GM12892 (cell line): ENCODE measurements at regions not wholly inside any gene's neighbourhood (a gene's known extent, or its start where the extent isn't known, plus 50 kb on each side); places are given as distances from the start of the nearest gene placed in this dataset.
"Not testable (repeated sequence)": the region's sequence is repeated elsewhere in the genome, so short reads cannot be mapped to it uniquely, and the experiment has no call there.

Experiments used
- DNase-seq: peaks from one replicate; pipeline ENCODE4 v3.0.0; 2011; ENCODE audit not compliant: insufficient read length
- FAIRE-seq: peaks from 2 replicates; lab custom pipeline; 2011; peaks lifted over from hg19 to GRCh38; lab: Jason Lieb, UNC
- POLR2A ChIP-seq: IDR thresholded peaks from 2 replicates; pipeline ENCODE4 v1.6.1; 2011; ENCODE audit warnings: low read depth, low read length, control low read depth
- POLR2AphosphoS5 ChIP-seq: IDR thresholded peaks from 2 replicates; pipeline ENCODE4 v1.6.1; 2011; ENCODE audit warnings: low read depth, low read length, control low read depth
- TAF1 ChIP-seq: IDR thresholded peaks from 2 replicates; pipeline ENCODE4 v1.6.1; 2011; ENCODE audit warnings: low read depth, mild to moderate bottlenecking, control low read depth, low read length, borderline replicate concordance

DNA sequence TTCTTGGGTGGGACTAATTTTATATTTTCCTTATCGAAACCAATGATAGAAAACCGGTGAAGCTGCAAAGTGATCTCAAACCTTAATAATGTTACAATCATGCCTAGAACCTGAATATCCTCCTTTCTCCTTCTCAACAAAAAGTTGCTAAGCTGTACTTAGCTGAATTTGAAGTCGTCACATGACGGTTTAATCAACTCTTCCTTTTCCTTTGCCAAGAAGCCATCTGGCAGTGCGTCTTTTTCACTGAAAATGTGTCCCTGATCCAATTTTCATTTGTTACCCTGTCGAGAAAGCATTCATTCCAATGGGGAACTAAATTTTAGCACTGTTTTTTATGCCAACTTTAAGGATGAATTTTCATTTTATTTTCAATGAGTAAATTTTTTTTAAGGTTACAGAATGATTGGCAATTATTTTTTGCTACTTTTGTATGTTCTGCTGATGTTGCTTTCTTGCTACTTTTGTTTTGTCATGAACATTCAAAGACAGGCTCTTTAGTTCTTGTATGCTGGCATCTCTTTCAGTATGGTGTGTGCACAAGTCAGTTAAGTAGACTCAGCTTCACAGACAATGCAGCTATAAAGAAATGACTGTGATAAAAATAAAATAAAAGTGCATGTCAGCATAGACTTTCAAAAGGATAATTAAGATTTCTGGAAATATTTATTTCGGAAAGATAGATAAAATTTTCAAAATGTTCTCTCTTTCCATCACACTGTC lies 980.0 kb downstream of the DNAJB9 start:
- no peak for TF ChIP-seq TAF1
- no peak for TF ChIP-seq POLR2AphosphoS5
- TF ChIP-seq POLR2A = no peak
- FAIRE-seq (no peak), DNase-seq (no peak)

DNA sequence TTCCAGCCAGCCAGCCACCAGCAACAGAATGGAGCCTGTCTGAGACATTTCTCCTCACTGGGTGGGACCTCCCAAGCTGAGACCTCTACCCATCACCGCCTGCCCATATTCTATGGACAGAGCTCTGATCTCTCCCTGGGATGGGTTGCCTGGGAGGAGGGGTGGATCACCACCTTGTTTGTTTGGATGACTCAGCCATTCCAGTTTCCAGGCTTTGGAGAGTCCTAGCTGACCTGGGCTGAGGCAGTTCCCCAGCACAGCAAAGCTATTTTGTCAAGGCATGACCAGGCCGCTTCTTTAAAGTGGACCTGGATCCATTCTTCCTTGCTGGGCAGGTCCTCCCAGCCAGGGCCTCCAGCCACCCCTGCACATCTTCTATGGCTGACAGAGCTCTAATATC lies 982.3 kb downstream of the DNAJB9 start:
- no peak for TF ChIP-seq TAF1
- no peak for TF ChIP-seq POLR2A
- no peak for TF ChIP-seq POLR2AphosphoS5
- DNase-seq (no peak), FAIRE-seq (no peak)

- TF ChIP-seq POLR2AphosphoS5 (no peak), TAF1 (no peak), POLR2A (no peak)
- FAIRE-seq (no peak), DNase-seq (no peak)
These were observed 1007.6 kb downstream of the DNAJB9 start for GRCh38 chr7:109577265-109577664.

DNA sequence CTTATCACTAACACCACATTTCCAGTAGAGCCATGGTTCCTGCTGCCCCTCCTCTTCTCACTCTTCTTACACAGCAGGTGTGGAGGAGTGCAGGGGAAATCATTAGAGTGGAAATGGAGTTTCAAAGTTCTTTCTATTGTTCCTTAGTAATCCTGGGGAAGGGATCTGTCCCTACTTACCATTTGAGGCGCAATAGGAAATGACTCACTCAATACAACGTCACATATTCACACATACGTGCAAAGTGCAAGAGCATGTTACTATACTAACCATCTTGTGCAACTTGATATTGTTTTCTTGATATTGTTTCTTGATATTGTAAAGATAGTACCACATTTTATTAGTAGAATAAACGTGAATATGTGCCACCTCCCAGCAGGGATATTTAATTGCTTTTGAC lies 1010.2 kb downstream of the DNAJB9 start:
- TF ChIP-seq POLR2A = no peak
- no peak for TF ChIP-seq TAF1
- TF ChIP-seq POLR2AphosphoS5 = no peak
- DNase-seq (no peak), FAIRE-seq (no peak)

DNA sequence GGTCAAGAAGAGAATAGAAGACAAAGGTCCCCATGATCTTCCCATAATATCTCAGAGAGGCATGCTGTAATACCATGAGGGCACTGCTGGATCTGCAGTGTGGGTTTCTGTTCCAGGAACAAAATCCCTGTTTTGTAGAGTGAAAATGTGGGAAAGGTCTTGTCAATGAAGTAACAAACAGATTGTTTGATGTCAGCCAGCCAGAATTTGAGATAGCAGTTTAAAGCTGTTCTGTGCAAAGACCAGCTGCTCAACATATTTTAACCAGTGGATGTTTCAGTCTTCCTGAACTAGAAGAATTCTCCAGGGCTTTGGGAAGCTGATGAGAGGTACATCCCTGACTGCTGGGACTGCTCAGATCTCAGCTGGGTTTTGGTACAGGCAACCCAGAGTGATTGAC lies 1012.5 kb downstream of the DNAJB9 start:
- TF ChIP-seq TAF1 (no peak), POLR2A (no peak), POLR2AphosphoS5 (no peak)
- FAIRE-seq (no peak), DNase-seq (no peak)

- DNase-seq, FAIRE-seq: not testable (repeated sequence)
These were observed 1027.3 kb downstream of the DNAJB9 start for GRCh38 chr7:109596948-109597347.

- TF ChIP-seq TAF1 (no peak), POLR2A (no peak), POLR2AphosphoS5 (no peak)
These were observed 1042.0 kb downstream of the DNAJB9 start for GRCh38 chr7:109611656-109612055.

GRCh38 chr7:109616551-109617069 lies 1046.9 kb downstream of the DNAJB9 start:
- DNase-seq = no peak
- no peak for FAIRE-seq
- TF ChIP-seq TAF1 (no peak), POLR2A (no peak), POLR2AphosphoS5 (no peak)

More at GRCh38 chr7:109611656-109612055, 1042.0 kb downstream of the DNAJB9 start:
- FAIRE-seq (no peak), DNase-seq (no peak)

- no peak for FAIRE-seq
- DNase-seq = no peak
- TF ChIP-seq POLR2A = no peak
- TF ChIP-seq TAF1 = no peak
- no peak for TF ChIP-seq POLR2AphosphoS5
These were observed 1052.6 kb downstream of the DNAJB9 start for GRCh38 chr7:109622320-109622719.

DNA sequence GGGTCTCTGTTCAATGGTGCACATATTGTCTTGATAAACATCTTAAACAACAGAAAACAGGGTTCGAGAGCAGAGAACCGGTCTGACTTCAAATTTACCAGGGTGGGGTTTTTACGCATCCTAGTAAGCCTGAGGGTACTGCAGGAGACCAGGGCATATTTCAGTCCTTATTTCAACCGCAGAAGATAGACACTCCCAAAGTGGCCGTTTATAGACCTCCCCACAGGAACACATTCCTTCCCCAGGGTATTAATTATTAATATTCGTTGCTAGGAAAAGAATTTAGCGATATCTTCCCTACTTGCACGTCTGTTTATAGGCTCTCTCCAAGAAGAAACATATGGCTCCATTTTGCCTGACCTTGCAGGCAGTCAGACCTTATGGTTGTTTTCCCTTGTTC lies 1063.2 kb downstream of the DNAJB9 start:
- FAIRE-seq = not testable (repeated sequence)

GRCh38 chr7:109635374-109635773 lies 1065.7 kb downstream of the DNAJB9 start:
- TF ChIP-seq POLR2AphosphoS5 = no peak
- no peak for TF ChIP-seq POLR2A
- TF ChIP-seq TAF1 = no peak
- FAIRE-seq = no peak
- DNase-seq = no peak

More for the DNA sequence above, 1063.2 kb downstream of the DNAJB9 start:
- DNase-seq = not testable (repeated sequence)

- DNase-seq (no peak), FAIRE-seq (no peak)
- no peak for TF ChIP-seq TAF1
- no peak for TF ChIP-seq POLR2A
- TF ChIP-seq POLR2AphosphoS5 = no peak
These were observed 1067.8 kb downstream of the DNAJB9 start for GRCh38 chr7:109637428-109637990.
